GM20000 (cell line): ENCODE measurements at regions not wholly inside any gene's neighbourhood (a gene's known extent, or its start where the extent isn't known, plus 50 kb on each side); places are given as distances from the start of the nearest gene placed in this dataset.

Experiments used
- DNase-seq: peaks from one replicate; pipeline ENCODE4 v3.0.0; 2012; ENCODE audit warnings: low spot score
- TF ChIP-seq, protein P1 (sequence below): IDR thresholded peaks from 2 replicates; pipeline ENCODE4 v1.5.1; 2012; ENCODE audit warnings: mild to moderate bottlenecking, control low read depth; ENCODE audit errors: extremely low read depth, missing control alignments

DNA sequence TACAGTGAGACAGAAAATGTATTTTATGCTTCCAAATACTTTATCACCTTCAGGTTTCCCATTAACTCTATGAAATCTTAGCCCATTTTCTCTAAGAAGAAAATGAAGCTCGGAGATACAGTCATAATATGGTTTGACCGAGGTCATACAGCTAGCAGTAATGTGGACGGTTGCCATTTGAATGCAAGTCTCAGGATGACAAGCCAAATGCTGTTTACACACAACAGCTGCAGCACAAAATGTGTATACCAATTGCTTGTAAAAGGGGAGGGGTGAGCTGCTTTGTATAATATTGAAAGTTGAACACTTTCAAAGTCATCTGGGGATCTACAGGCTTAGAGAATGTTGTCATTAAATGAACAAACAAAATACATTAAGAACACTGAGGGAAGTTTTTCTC, 93.8 kb upstream of the FSIP2 start:
- TF ChIP-seq, protein P1, sequence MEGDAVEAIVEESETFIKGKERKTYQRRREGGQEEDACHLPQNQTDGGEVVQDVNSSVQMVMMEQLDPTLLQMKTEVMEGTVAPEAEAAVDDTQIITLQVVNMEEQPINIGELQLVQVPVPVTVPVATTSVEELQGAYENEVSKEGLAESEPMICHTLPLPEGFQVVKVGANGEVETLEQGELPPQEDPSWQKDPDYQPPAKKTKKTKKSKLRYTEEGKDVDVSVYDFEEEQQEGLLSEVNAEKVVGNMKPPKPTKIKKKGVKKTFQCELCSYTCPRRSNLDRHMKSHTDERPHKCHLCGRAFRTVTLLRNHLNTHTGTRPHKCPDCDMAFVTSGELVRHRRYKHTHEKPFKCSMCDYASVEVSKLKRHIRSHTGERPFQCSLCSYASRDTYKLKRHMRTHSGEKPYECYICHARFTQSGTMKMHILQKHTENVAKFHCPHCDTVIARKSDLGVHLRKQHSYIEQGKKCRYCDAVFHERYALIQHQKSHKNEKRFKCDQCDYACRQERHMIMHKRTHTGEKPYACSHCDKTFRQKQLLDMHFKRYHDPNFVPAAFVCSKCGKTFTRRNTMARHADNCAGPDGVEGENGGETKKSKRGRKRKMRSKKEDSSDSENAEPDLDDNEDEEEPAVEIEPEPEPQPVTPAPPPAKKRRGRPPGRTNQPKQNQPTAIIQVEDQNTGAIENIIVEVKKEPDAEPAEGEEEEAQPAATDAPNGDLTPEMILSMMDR = no peak
- DNase-seq = no peak

DNA sequence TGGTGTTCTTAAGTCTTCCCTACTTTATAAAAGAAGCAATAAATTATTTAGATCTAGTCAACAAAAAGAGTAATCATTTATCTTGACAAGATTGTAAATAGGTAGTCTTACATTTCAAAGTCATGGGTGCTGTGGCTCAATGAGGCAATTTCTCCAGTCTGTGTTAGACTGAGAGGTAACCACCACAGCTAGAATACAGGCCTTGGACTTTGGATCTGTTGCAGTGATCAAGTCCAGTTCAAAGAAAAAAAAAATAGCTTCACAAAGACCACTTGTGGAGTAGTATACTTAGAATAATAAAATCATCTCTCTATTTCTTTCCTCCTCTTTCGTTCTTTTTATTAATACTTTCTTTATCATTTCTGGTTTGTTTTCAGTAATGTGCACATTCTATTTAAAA, 93.1 kb upstream of the FSIP2 start:
- DNase-seq = no peak
- TF ChIP-seq, protein P1 = no peak

DNA sequence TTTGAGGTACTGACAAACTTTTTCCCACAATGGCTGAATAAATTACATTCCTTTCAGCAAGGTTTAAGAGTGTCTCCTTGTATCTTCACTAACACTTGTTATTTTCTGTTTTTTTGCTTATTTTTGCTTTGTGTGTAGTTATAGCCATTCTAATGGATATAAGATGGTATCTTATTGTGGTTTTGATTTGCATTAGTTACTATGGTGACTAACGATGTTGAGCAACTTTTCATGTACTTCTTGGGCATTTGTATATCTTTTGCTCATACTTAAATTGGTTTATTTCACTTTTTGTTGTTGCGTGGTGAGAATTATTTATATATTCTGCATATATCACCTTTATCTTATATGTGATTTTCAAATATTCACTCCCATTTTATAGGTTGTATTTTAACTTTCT, 79.9 kb upstream of the FSIP2 start:
- TF ChIP-seq, protein P1 = no peak
- no peak for DNase-seq

DNA sequence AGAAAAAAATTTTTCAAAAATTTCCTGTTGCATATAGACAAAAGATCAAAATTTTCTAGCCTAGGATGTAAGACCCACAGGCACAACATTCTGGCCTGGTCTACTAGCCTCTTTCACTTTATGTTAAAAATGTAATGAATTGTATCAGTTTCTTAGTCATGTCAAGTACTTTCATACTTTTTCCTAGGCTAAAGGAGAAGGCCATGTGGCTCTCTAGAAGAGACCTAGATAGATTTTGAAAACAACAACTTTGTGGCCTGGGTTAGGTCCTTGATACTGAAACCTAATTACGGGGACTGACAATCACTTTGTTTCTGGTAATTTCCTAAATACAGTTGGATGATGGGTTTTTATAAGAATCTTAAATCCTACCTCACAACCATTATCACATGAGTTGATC, 74.8 kb upstream of the FSIP2 start:
- DNase-seq = no peak
- TF ChIP-seq, protein P1 = no peak

DNA sequence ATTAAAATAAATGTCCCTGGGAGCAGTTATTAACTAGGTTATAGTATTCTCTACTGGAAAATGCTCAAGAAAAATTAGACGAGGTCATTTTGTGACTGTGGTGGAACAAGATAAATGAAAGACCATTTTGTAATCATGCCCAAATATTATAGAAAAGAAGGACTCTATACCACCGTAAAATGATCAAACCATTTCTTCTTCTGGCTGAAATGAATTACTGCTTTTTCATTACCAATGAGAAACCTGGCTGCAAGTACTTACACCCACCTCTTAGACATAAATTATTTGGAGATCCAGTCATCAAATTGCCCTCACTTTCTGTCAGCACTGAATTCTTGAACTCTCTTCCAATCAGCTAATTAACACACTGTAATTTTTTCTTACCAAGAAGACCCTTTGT, 74.2 kb upstream of the FSIP2 start:
- TF ChIP-seq, protein P1 = no peak
- no peak for DNase-seq

DNA sequence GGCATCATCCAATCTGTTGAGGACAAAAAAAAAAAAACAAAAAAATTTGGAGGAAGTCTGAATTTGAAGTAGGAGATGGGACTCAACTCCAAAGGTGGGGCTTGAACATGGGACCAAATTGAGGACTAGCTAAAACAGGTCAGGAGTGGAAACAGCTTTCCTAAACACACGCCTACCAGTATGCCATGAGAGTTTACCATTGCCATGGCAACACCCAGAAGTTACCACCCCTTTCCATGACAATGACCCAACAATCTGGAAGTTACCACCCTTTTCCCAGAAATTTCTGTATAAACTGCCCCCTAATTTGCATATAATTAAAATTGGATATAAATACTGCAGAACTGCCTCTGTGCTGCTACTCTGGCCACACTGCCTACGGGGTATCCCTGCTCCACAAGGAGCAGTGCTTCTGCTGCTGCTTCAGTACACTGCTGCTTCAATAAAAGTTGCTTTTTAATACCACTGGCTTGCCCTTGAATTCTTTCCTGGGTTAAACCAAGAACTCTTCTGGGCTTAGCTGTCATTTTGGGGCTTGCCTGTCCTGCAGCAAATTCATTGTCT, 73.3 kb upstream of the FSIP2 start:
- no peak for DNase-seq
- TF ChIP-seq, protein P1 = no peak

DNA sequence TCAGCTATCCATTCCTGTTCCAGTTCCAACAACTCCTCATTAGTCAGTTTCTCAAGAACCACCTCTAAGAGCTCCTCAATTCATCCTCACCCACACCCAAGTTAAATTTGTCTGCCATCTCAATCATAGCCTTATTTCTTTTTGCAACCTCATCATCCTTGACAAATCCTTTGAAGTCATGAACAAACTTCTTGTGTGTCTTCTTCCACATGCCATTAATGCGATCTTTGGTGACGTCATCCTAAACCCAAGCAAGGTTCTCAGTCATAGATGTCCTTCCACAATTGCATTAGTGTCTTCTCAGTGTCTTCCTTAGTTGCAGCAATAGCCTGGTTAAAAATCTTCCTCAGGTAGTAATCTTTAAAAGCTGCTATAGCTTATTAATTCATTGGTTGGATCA, 71.2 kb upstream of the FSIP2 start:
- DNase-seq = no peak
- TF ChIP-seq, protein P1 = no peak
